ENCODE measurements at regions not wholly inside any gene's neighbourhood (a gene's known extent, or its start where the extent isn't known, plus 50 kb on each side); places are given as distances from the start of the nearest gene placed in this dataset.
"Not testable (repeated sequence)": the region's sequence is repeated elsewhere in the genome, so short reads cannot be mapped to it uniquely, and the experiment has no call there.

GRCh38 chr2:75375646-75376582 is 176.6 kb upstream of the TACR1 start:
- no peak overlapping the region for H3K4me3 ChIP-seq (ENCODE audit: low read length)
- DNase-seq: no peak
- CTCF ChIA-PET: no interaction called here
- H3K36me3 Mint-ChIP-seq: peaks cover 0 to 57% (median 46%) of the 10 kb centered on the region in 5 donors
- no peak overlapping the region for H3K27ac ChIP-seq (ENCODE audit: low read depth, low read length)
- H3K36me3 ChIP-seq (ENCODE audit: control insufficient read depth in 2 of 3, insufficient read depth in 3 of 3, low read length in 3 of 3): no peaks in the 10 kb centered on the region
- no peaks in the 10 kb centered on the region for H3K27me3 ChIP-seq (ENCODE audit: control insufficient read depth in 2 of 2, insufficient read depth in 2 of 2, low read length in 2 of 2)
- peaks cover 0 to 15% (median 0%) of the 10 kb centered on the region in 5 donors for H3K27me3 Mint-ChIP-seq
- peaks cover 0 to 1% (median 0%) of the 10 kb centered on the region in 7 donors for H3K4me1 Mint-ChIP-seq
- no peak overlapping the region for H3K4me3 Mint-ChIP-seq
- no peaks in the 10 kb centered on the region for H3K4me1 ChIP-seq (ENCODE audit: control insufficient read depth in 2 of 2, insufficient read depth in 2 of 2, low read length in 2 of 2)
- intact Hi-C loops (cut with micrococcal nuclease): no loop called here
- H3K9me3 ChIP-seq (ENCODE audit: control insufficient read depth in 2 of 3, low read length in 3 of 3): peaks cover 0 to 19% (median 0%) of the 10 kb centered on the region in 3 experiments
- peaks cover 6 to 81% (median 31%) of the 10 kb centered on the region in 11 donors for H3K9me3 Mint-ChIP-seq
- POLR2A ChIA-PET: no interaction called here
- ATAC-seq: no peak
- H3K27ac Mint-ChIP-seq: no peak overlapping the region

DNA sequence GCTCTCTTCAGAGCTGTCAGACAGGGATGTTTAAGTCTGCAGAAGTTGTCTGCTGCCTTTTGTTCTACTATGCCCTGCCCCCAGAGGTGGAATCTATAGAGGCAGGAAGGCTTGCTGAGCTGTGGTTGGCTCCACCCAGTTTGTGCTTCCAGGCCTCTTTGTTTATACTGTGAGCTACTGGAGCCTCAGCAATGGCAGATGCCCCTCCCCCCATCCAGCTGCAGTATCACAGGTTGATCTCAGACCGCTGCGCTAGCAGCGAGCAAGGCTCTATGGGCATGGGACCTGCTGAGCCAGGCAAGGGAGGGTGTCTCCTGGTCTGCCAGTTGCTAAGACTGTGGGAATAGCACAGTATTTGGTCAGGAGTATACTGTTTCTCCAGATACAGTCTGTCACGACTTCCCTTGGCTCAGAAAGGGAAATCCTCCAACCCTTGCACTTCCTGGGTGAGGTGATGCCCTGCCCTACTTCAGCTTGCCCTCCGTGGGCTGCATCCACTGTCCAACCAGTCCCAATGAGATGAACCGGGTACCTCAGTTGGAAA is 175.2 kb upstream of the TACR1 start:
- peaks cover 0 to 21% (median 0%) of the 10 kb centered on the region in 3 experiments for H3K9me3 ChIP-seq (ENCODE audit: control insufficient read depth in 2 of 3, low read length in 3 of 3)
- Mint-ChIP-seq H3K27me3 (peaks cover 0 to 15% (median 0%) of the 10 kb centered on the region in 5 donors), H3K9me3 (peaks cover 10 to 85% (median 40%) of the 10 kb centered on the region in 11 donors), H3K36me3 (peaks cover 0 to 52% (median 35%) of the 10 kb centered on the region in 5 donors)
- H3K4me3 Mint-ChIP-seq; ATAC-seq; H3K4me1 Mint-ChIP-seq; H3K36me3 ChIP-seq (ENCODE audit: control insufficient read depth in 2 of 3, insufficient read depth in 3 of 3, low read length in 3 of 3); POLR2A ChIA-PET; H3K27ac Mint-ChIP-seq; H3K4me1 ChIP-seq (ENCODE audit: control insufficient read depth in 2 of 2, insufficient read depth in 2 of 2, low read length in 2 of 2); intact Hi-C loops (cut with micrococcal nuclease); H3K27me3 ChIP-seq (ENCODE audit: control insufficient read depth in 2 of 2, insufficient read depth in 2 of 2, low read length in 2 of 2); H3K4me3 ChIP-seq (ENCODE audit: low read length); CTCF ChIA-PET; H3K27ac ChIP-seq (ENCODE audit: low read depth, low read length): not testable (repeated sequence)
- DNase-seq: peak in 2 of 9 donors; percentile 0 to 9

DNA sequence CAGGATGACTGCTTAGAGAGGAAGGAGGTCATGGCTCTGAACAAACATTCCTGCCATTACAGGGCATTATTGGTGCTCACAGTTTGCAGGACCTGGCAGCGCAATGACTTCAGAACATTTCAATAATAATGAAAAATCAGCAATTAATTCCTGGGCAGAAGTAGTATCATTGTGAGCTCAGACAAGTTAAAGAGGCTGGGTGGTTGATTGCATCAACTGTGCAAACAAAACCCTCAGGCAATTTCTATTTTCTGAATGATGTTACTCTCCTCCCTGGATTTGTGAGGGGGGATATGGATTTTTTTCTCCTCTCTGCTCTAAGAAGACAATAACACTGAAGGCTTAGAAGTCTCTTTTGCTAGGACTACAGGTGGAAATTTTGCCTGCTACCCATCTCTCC is 168.1 kb upstream of the TACR1 start:
- CTCF ChIA-PET: no interaction called here
- intact Hi-C loops (cut with micrococcal nuclease): no loop called here
- no peaks in the 10 kb centered on the region for H3K4me1 ChIP-seq (ENCODE audit: control insufficient read depth in 2 of 2, insufficient read depth in 2 of 2, low read length in 2 of 2)
- Mint-ChIP-seq H3K27me3 (peaks cover 0 to 6% (median 0%) of the 10 kb centered on the region in 5 donors), H3K27ac (no peak overlapping the region), H3K36me3 (peaks cover 0 to 20% (median 7%) of the 10 kb centered on the region in 5 donors), H3K4me1 (peaks cover 0 to under 1% (median 0%) of the 10 kb centered on the region in 7 donors), H3K9me3 (peaks cover 13 to 96% (median 34%) of the 10 kb centered on the region in 11 donors), H3K4me3 (no peak overlapping the region)
- POLR2A ChIA-PET: no interaction called here
- H3K36me3 ChIP-seq (ENCODE audit: control insufficient read depth in 2 of 3, insufficient read depth in 3 of 3, low read length in 3 of 3): no peaks in the 10 kb centered on the region
- peaks cover 0 to 12% (median 0%) of the 10 kb centered on the region in 3 experiments for H3K9me3 ChIP-seq (ENCODE audit: control insufficient read depth in 2 of 3, low read length in 3 of 3)
- no peak overlapping the region for H3K27ac ChIP-seq (ENCODE audit: low read depth, low read length)
- DNase-seq: no peak
- no peaks in the 10 kb centered on the region for H3K27me3 ChIP-seq (ENCODE audit: control insufficient read depth in 2 of 2, insufficient read depth in 2 of 2, low read length in 2 of 2)
- no peak for ATAC-seq
- H3K4me3 ChIP-seq (ENCODE audit: low read length): no peak overlapping the region

- peaks cover 0 to 34% (median 14%) of the 10 kb centered on the region in 5 donors for H3K36me3 Mint-ChIP-seq
- H3K9me3 Mint-ChIP-seq: peaks cover 0 to 61% (median 17%) of the 10 kb centered on the region in 11 donors
- Histone ChIP-seq H3K27me3 (ENCODE audit: control insufficient read depth in 2 of 2, insufficient read depth in 2 of 2, low read length in 2 of 2) (no peaks in the 10 kb centered on the region), H3K4me1 (ENCODE audit: control insufficient read depth in 2 of 2, insufficient read depth in 2 of 2, low read length in 2 of 2) (no peaks in the 10 kb centered on the region), H3K36me3 (ENCODE audit: control insufficient read depth in 2 of 3, insufficient read depth in 3 of 3, low read length in 3 of 3) (no peaks in the 10 kb centered on the region), H3K27ac (ENCODE audit: low read depth, low read length) (no peak overlapping the region), H3K4me3 (ENCODE audit: low read length) (no peak overlapping the region), H3K9me3 (ENCODE audit: control insufficient read depth in 2 of 3, low read length in 3 of 3) (peaks cover 0 to 13% (median 0%) of the 10 kb centered on the region in 3 experiments)
- CTCF ChIA-PET: no interaction called here
- ATAC-seq (no peak), DNase-seq (no peak)
- intact Hi-C loops (cut with micrococcal nuclease): no loop called here
- H3K4me3 Mint-ChIP-seq: no peak overlapping the region
- H3K27ac Mint-ChIP-seq: no peak overlapping the region
- H3K4me1 Mint-ChIP-seq: peaks cover 0 to 12% (median 0%) of the 10 kb centered on the region in 7 donors
- POLR2A ChIA-PET: no interaction called here
- H3K27me3 Mint-ChIP-seq: peaks cover 0 to 4% (median 0%) of the 10 kb centered on the region in 5 donors
Measured at GRCh38 chr2:75361486-75361885, 162.2 kb upstream of the TACR1 start.

DNA sequence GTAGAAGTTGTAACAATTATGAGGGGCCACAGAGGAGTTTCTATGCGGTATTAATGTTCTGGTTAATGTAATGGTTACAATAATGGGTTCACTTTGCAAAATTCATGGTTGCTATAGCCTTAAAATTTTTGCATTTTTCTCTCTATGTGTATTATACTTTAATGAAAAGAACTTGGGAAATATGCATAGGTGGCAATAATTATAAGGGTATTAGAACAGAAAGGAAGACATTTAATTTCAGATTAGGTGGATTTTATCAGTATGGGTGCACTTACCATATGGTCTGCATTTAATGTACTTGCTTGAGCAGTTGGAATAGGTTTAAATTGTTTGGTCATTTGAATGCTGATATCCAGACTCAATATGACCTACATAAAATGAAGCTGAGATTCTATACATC is 161.6 kb upstream of the TACR1 start:
- peaks cover 0 to 4% (median 0%) of the 10 kb centered on the region in 5 donors for H3K27me3 Mint-ChIP-seq
- H3K4me3 ChIP-seq (ENCODE audit: low read length): no peak overlapping the region
- H3K27ac ChIP-seq (ENCODE audit: low read depth, low read length): no peak overlapping the region
- POLR2A ChIA-PET: no interaction called here
- no peak for DNase-seq
- no peak overlapping the region for H3K4me3 Mint-ChIP-seq
- no peak for ATAC-seq
- H3K27ac Mint-ChIP-seq: no peak overlapping the region
- H3K27me3 ChIP-seq (ENCODE audit: control insufficient read depth in 2 of 2, insufficient read depth in 2 of 2, low read length in 2 of 2): no peaks in the 10 kb centered on the region
- CTCF ChIA-PET: no interaction called here
- H3K9me3 Mint-ChIP-seq: peaks cover 0 to 59% (median 12%) of the 10 kb centered on the region in 11 donors
- H3K4me1 Mint-ChIP-seq: peaks cover 0 to 12% (median 0%) of the 10 kb centered on the region in 7 donors
- intact Hi-C loops (cut with micrococcal nuclease): no loop called here
- peaks cover 0 to 32% (median 18%) of the 10 kb centered on the region in 5 donors for H3K36me3 Mint-ChIP-seq
- no peaks in the 10 kb centered on the region for H3K36me3 ChIP-seq (ENCODE audit: control insufficient read depth in 2 of 3, insufficient read depth in 3 of 3, low read length in 3 of 3)
- H3K9me3 ChIP-seq (ENCODE audit: control insufficient read depth in 2 of 3, low read length in 3 of 3): peaks cover 0 to 9% (median 0%) of the 10 kb centered on the region in 3 experiments
- no peaks in the 10 kb centered on the region for H3K4me1 ChIP-seq (ENCODE audit: control insufficient read depth in 2 of 2, insufficient read depth in 2 of 2, low read length in 2 of 2)

DNA sequence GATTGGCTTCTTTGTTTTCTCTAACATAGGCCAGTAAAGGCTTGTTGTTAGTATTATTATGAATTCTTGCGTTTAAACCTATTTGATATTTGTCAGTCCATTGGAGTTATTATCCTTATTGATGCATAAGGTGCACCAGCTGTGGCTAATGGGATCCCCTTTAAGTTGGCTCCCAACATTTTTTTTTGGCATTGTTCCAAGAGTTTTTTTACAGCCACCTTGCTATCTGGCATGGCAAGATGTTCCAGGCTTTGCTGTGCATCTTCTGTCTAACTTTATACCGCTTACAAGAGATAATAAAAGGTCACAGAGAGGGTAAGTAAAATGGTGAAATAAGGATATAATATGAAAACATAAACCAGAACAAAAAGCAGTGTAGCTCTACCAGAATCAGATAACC is 157.5 kb upstream of the TACR1 start:
- DNase-seq: no peak
- POLR2A ChIA-PET: no interaction called here
- H3K36me3 Mint-ChIP-seq: peaks cover 0 to 53% (median 46%) of the 10 kb centered on the region in 5 donors
- Histone ChIP-seq H3K4me1 (ENCODE audit: control insufficient read depth in 2 of 2, insufficient read depth in 2 of 2, low read length in 2 of 2) (no peaks in the 10 kb centered on the region), H3K36me3 (ENCODE audit: control insufficient read depth in 2 of 3, insufficient read depth in 3 of 3, low read length in 3 of 3) (no peaks in the 10 kb centered on the region), H3K27ac (ENCODE audit: low read depth, low read length) (no peak overlapping the region), H3K27me3 (ENCODE audit: control insufficient read depth in 2 of 2, insufficient read depth in 2 of 2, low read length in 2 of 2) (no peaks in the 10 kb centered on the region), H3K4me3 (ENCODE audit: low read length) (no peak overlapping the region), H3K9me3 (ENCODE audit: control insufficient read depth in 2 of 3, low read length in 3 of 3) (peaks cover 0 to 6% (median 0%) of the 10 kb centered on the region in 3 experiments)
- H3K4me3 Mint-ChIP-seq: no peak overlapping the region
- H3K9me3 Mint-ChIP-seq: peaks cover 0 to 37% (median 5%) of the 10 kb centered on the region in 11 donors
- CTCF ChIA-PET: no interaction called here
- intact Hi-C loops (cut with micrococcal nuclease): no loop called here
- no peak for ATAC-seq
- H3K4me1 Mint-ChIP-seq: peaks cover 0 to 8% (median 0%) of the 10 kb centered on the region in 7 donors
- H3K27me3 Mint-ChIP-seq: peaks cover 0 to 9% (median 0%) of the 10 kb centered on the region in 5 donors
- no peak overlapping the region for H3K27ac Mint-ChIP-seq

Data from naive thymus-derived CD4-positive, alpha-beta T cell (primary cell).